A673 (cell line): ENCODE measurements at regions not wholly inside any gene's neighbourhood (a gene's known extent, or its start where the extent isn't known, plus 50 kb on each side); places are given as distances from the start of the nearest gene placed in this dataset.

Experiments used
- BruUV-seq: library from RNA; stranded (reverse); fragments of 400-500 nt; replicated peaks from 2 replicates; lab custom pipeline; 2021; lab: Mats Ljungman, UMichigan
- CTCF ChIA-PET: fragments of 300-600 bp; sonication (Branson Sonifier 250); formaldehyde crosslinking; loops from one replicate; lab custom pipeline; 2022; ENCODE audit warnings: antibody characterized with exemption; lab: Charles Lee
- POLR2A ChIA-PET: fragments of 300-600 bp; sonication (Branson Sonifier 250); formaldehyde crosslinking; loops from one replicate; lab custom pipeline; 2022; ENCODE audit warnings: antibody characterized with exemption; ENCODE audit not compliant: low non-redundant PET; lab: Charles Lee
- DNase-seq: peaks from one replicate; pipeline ENCODE4 v3.0.0-alpha.2; 2015; ENCODE audit warnings: low spot score
- H3K27ac ChIP-seq: fragments of 200-600 bp; sonication (generic); 2 replicates; pipeline ENCODE4 v1.5.1; 2016; ENCODE audit warnings: mixed run types, low read depth, mild to moderate bottlenecking, mixed read lengths, antibody characterized with exemption, low read length; ENCODE audit not compliant: poor library complexity, severe bottlenecking
- H3K27me3 ChIP-seq: fragments of 200-600 bp; sonication (generic); replicated peaks from 2 replicates; pipeline ENCODE4 v1.6.1; 2017; ENCODE audit warnings: mixed run types, low read depth, mild to moderate bottlenecking, mixed read lengths, antibody characterized with exemption, low read length; ENCODE audit not compliant: insufficient read depth, poor library complexity
- H3K36me3 ChIP-seq: fragments of 200-600 bp; sonication (generic); 2 replicates; pipeline ENCODE4 v1.6.1; 2016; ENCODE audit warnings: mixed run types, mild to moderate bottlenecking, mixed read lengths, antibody characterized with exemption, low read length; ENCODE audit not compliant: insufficient read depth, poor library complexity, severe bottlenecking
- H3K4me1 ChIP-seq: fragments of 200-600 bp; sonication (generic); 2 replicates; pipeline ENCODE4 v1.6.1; 2017; ENCODE audit warnings: mixed run types, mild to moderate bottlenecking, mixed read lengths, antibody characterized with exemption, low read length; ENCODE audit not compliant: insufficient read depth, poor library complexity, severe bottlenecking
- H3K4me3 ChIP-seq: fragments of 200-600 bp; sonication (generic); 2 replicates; pipeline ENCODE4 v1.5.1; 2016; ENCODE audit warnings: low read depth, mixed run types, mild to moderate bottlenecking, mixed read lengths, low read length; ENCODE audit not compliant: poor library complexity, severe bottlenecking
- H3K9me3 ChIP-seq: fragments of 200-600 bp; sonication (generic); 2 replicates; pipeline ENCODE4 v1.6.1; 2016; ENCODE audit warnings: mixed run types, low read depth, mild to moderate bottlenecking, mixed read lengths, antibody characterized with exemption, low read length; ENCODE audit not compliant: poor library complexity, severe bottlenecking
- CTCF ChIP-seq: fragments of 300-800, 200-600 bp; sonication (generic); conservative IDR thresholded peaks from 2 replicates; pipeline ENCODE4 v1.5.1; 2017; ENCODE audit warnings: low read depth, mild to moderate bottlenecking, antibody characterized with exemption, low read length, moderate library complexity, mixed read lengths
- EZH2 ChIP-seq: fragments of 200-600 bp; sonication (generic); IDR thresholded peaks from 2 replicates; pipeline ENCODE4 v1.6.1; 2017; ENCODE audit warnings: borderline replicate concordance, low read depth, mild to moderate bottlenecking, mixed read lengths, antibody characterized with exemption, low read length; ENCODE audit not compliant: poor library complexity, severe bottlenecking
- intact Hi-C: fragments of 100-400 bp; cut with micrococcal nuclease; formaldehyde crosslinking; loops from one replicate; pipeline ENCODE4 v1.10.0; 2022; ENCODE audit not compliant: unreplicated experiment

GRCh38 chr5:172544371-172545095 is 90.2 kb upstream of the SH3PXD2B start:
- CTCF ChIA-PET = no interaction called here
- intact Hi-C loops = no loop called here
- POLR2A ChIA-PET = no interaction called here
- no peak overlapping the region for H3K27ac ChIP-seq
- no peak overlapping the region for H3K4me3 ChIP-seq
- no peaks in the 10 kb centered on the region for H3K9me3 ChIP-seq
- DNase-seq = no peak
- BruUV-seq = no TSS peak
- H3K36me3 ChIP-seq = no peaks in the 10 kb centered on the region
- no peaks in the 10 kb centered on the region for H3K27me3 ChIP-seq
- H3K4me1 ChIP-seq = no peaks in the 10 kb centered on the region
- TF ChIP-seq EZH2 = no peak
- no peak for TF ChIP-seq CTCF

- no peak for DNase-seq
- Histone ChIP-seq H3K4me3 (no peak overlapping the region), H3K36me3 (no peaks in the 10 kb centered on the region), H3K9me3 (no peaks in the 10 kb centered on the region), H3K27me3 (no peaks in the 10 kb centered on the region), H3K4me1 (no peaks in the 10 kb centered on the region), H3K27ac (no peak overlapping the region)
- ChIA-PET POLR2A (no interaction called here), CTCF (no interaction called here)
- TF ChIP-seq CTCF (no peak), EZH2 (no peak)
- intact Hi-C loops = no loop called here
- BruUV-seq = no TSS peak
These were observed 89.4 kb upstream of the SH3PXD2B start for GRCh38 chr5:172543484-172544298.

- no peaks in the 10 kb centered on the region for H3K27me3 ChIP-seq
- H3K9me3 ChIP-seq = no peaks in the 10 kb centered on the region
- TF ChIP-seq EZH2 (no peak), CTCF (no peak)
- DNase-seq = no peak
- H3K36me3 ChIP-seq = no peaks in the 10 kb centered on the region
- CTCF ChIA-PET = no interaction called here
- intact Hi-C loops = no loop called here
- no TSS peak for BruUV-seq
- no peak overlapping the region for H3K4me3 ChIP-seq
- H3K4me1 ChIP-seq = no peaks in the 10 kb centered on the region
- no peak overlapping the region for H3K27ac ChIP-seq
- POLR2A ChIA-PET = interaction anchor here (0.6 kb wide), 1 partner anchor 57 kb away, joined by 3 read pairs; no protein-coding TSS in a partner anchor
These were observed 88.4 kb upstream of the SH3PXD2B start for GRCh38 chr5:172542651-172543131.
